HepG2 (cell line): ENCODE measurements at regions not wholly inside any gene's neighbourhood (a gene's known extent, or its start where the extent isn't known, plus 50 kb on each side); places are given as distances from the start of the nearest gene placed in this dataset.

Experiments used
- ATAC-seq: fragments of 200-7000 bp; cut with Tn5 transposase; 3 replicates; pipeline ENCODE4 v1.9.1; 2020; ENCODE audit warnings: mild to moderate bottlenecking, moderate library complexity
- BruUV-seq: library from RNA; stranded (reverse); fragments of 400-500 nt; replicated peaks from 2 replicates; lab custom pipeline; 2021; lab: Mats Ljungman, UMichigan
- CTCF ChIA-PET: fragments of 300-600 bp; formaldehyde crosslinking; extraction: SDS; loops from one replicate; lab custom pipeline; 2021; ENCODE audit warnings: low total read pairs, inconsistent platforms, low intra/inter-chr PET ratio; lab: Yijun Ruan, JAX
- POLR2A ChIA-PET: fragments of 350-600 bp; sonication (Branson Sonifier 250); formaldehyde crosslinking; loops from one replicate; lab custom pipeline; 2020; ENCODE audit warnings: antibody characterized with exemption, inconsistent platforms; lab: Yijun Ruan, JAX
- DNase-seq: peaks from one replicate; pipeline ENCODE4 v3.0.0-alpha.2; 2015; ENCODE audit warnings: low spot score
- FAIRE-seq: peaks from 3 replicates; lab custom pipeline; 2011; peaks lifted over from hg19 to GRCh38; lab: Jason Lieb, UNC
- H2AFZ ChIP-seq: one replicate; pipeline ENCODE4 v1.6.1; 2011; ENCODE audit warnings: low read length, inconsistent platforms
- H3K27ac ChIP-seq: fragments of 300-600 bp; 3 replicates; pipeline ENCODE4 v1.8.0; 2011; ENCODE audit warnings: mixed run types, mild to moderate bottlenecking, mixed read lengths, low read length, inconsistent platforms; ENCODE audit not compliant: insufficient read depth; ENCODE audit errors: extremely low read length
- H3K27me3 ChIP-seq, 2 experiments: fragments of 200-600 bp in 1 of 2; 2 replicates in 1 of 2; 3 replicates in 1 of 2; pipeline versions ENCODE4 v1.6.0 to v1.8.0; 2011; ENCODE audit warnings: low read length in 2 of 2, mild to moderate bottlenecking in 2 of 2, moderate library complexity in 2 of 2, inconsistent platforms in 1 of 2; ENCODE audit not compliant: insufficient read depth in 2 of 2, control insufficient read depth in 1 of 2
- H3K36me3 ChIP-seq, 2 experiments: fragments of 200-600 bp in 1 of 2; replicated peaks in 1 of 2; 2 replicates in 1 of 2; 3 replicates in 1 of 2; pipeline versions ENCODE4 v1.5.1 to v1.8.0; 2011; ENCODE audit warnings: low read length in 2 of 2, inconsistent platforms in 1 of 2; ENCODE audit not compliant: insufficient read depth in 2 of 2, control insufficient read depth in 1 of 2
- H3K4me1 ChIP-seq: 2 replicates; pipeline ENCODE4 v1.5.1; 2012; ENCODE audit warnings: low read length, inconsistent platforms; ENCODE audit not compliant: insufficient read depth
- H3K4me2 ChIP-seq: 2 replicates; pipeline ENCODE4 v1.6.0; 2011; ENCODE audit warnings: low read depth, low read length, inconsistent platforms
- H3K4me3 ChIP-seq, 3 experiments: fragments of 200-600 bp in 1 of 3; sonication (generic), shearing (Covaris generic) in 1 of 3; replicated peaks in 1 of 3; 2 replicates each; pipeline ENCODE4 v1.5.1; 2011 to 2016; ENCODE audit warnings: low read length in 3 of 3, inconsistent platforms in 2 of 3, low read depth in 2 of 3, mild to moderate bottlenecking in 2 of 3, control low read depth in 1 of 3, mixed read lengths in 1 of 3; ENCODE audit not compliant: insufficient read depth in 1 of 3
- H3K79me2 ChIP-seq: one replicate; pipeline ENCODE4 v1.6.1; 2011; ENCODE audit warnings: low read length, inconsistent platforms; ENCODE audit not compliant: insufficient read depth
- H3K9ac ChIP-seq: 2 replicates; pipeline ENCODE4 v1.6.0; 2011; ENCODE audit warnings: mild to moderate bottlenecking, low read depth, low read length, inconsistent platforms; ENCODE audit not compliant: insufficient read depth
- H3K9me3 ChIP-seq: 2 replicates; pipeline ENCODE4 v1.5.1; 2012; ENCODE audit warnings: mild to moderate bottlenecking, low read length
- H4K20me1 ChIP-seq: 2 replicates; pipeline ENCODE4 v1.6.0; 2011; ENCODE audit warnings: inconsistent platforms, mild to moderate bottlenecking, low read length, moderate library complexity; ENCODE audit not compliant: insufficient read depth
- ELF1 ChIP-seq: sonication (generic); formaldehyde crosslinking; IDR thresholded peaks from 2 replicates; pipeline ENCODE4 v1.4.0; 2020; ENCODE audit warnings: missing genetic modification reagents
- KAT7 ChIP-seq: IDR thresholded peaks from 2 replicates; pipeline ENCODE4 v1.6.1; 2018; ENCODE audit warnings: borderline replicate concordance, missing compliant biosample characterization
- TAF15 ChIP-seq: fragments of 200-400 bp; formaldehyde crosslinking; IDR thresholded peaks from one replicate; pipeline ENCODE4 v1.6.1; 2018; ENCODE audit warnings: mild to moderate bottlenecking, low read depth, low read length; ENCODE audit not compliant: poor library complexity, severe bottlenecking
- TRIM24 ChIP-seq: sonication (generic); formaldehyde crosslinking; IDR thresholded peaks from 2 replicates; pipeline ENCODE4 v1.8.0; 2022; ENCODE audit warnings: mild to moderate bottlenecking, missing genetic modification reagents
- WGBS: methylation state at CpG from one replicate; pipeline ENCODE4 v1.1.6; 2017; ENCODE audit warnings: low lambda C conversion rate; 5-methylcytosine and 5-hydroxymethylcytosine counted together
- in situ Hi-C: cut with HindIII; loops from 2 replicates; pipeline ENCODE4 v1.10.0; 2017; ENCODE audit warnings: low pct_unique_long_range_greater_than_20kb; ENCODE audit not compliant: extremely low pct_ligation_motif_present
- intact Hi-C: fragments of 100-400 bp; cut with micrococcal nuclease; formaldehyde crosslinking; loops from one replicate; pipeline ENCODE4 v1.10.0; 2022; ENCODE audit not compliant: unreplicated experiment
- TF ChIP-seq, protein P1 (sequence below): sonication (generic); formaldehyde crosslinking; conservative IDR thresholded peaks from 2 replicates; pipeline ENCODE4 v1.4.0; 2020; ENCODE audit warnings: mild to moderate bottlenecking, missing genetic modification reagents, moderate library complexity
- TF ChIP-seq, protein P2 (sequence below): sonication (generic); formaldehyde crosslinking; IDR thresholded peaks from 2 replicates; pipeline ENCODE4 v1.5.0; 2020; ENCODE audit warnings: missing genetic modification reagents

- intact Hi-C loops, result no loop called here
- Histone ChIP-seq H3K4me2 (no peak overlapping the region), H3K4me1 (no peaks in the 10 kb centered on the region; the same call in 1 of the 2 replicates), H3K4me3 (no peak overlapping the region), H3K36me3 (no peaks in the 10 kb centered on the region), H2AFZ (no peak overlapping the region), H3K9me3 (peaks cover 64% of the 10 kb centered on the region), H3K79me2 (no peaks in the 10 kb centered on the region), H3K27ac (no peak overlapping the region), H3K9ac (no peak overlapping the region), H4K20me1 (no peaks in the 10 kb centered on the region), H3K27me3 (no peaks in the 10 kb centered on the region)
- POLR2A ChIA-PET, result no interaction called here
- BruUV-seq, result no TSS peak
- FAIRE-seq (no peak), ATAC-seq (no peak), DNase-seq (no peak)
- TF ChIP-seq TRIM24, result no peak
- TF ChIP-seq, protein P1, sequence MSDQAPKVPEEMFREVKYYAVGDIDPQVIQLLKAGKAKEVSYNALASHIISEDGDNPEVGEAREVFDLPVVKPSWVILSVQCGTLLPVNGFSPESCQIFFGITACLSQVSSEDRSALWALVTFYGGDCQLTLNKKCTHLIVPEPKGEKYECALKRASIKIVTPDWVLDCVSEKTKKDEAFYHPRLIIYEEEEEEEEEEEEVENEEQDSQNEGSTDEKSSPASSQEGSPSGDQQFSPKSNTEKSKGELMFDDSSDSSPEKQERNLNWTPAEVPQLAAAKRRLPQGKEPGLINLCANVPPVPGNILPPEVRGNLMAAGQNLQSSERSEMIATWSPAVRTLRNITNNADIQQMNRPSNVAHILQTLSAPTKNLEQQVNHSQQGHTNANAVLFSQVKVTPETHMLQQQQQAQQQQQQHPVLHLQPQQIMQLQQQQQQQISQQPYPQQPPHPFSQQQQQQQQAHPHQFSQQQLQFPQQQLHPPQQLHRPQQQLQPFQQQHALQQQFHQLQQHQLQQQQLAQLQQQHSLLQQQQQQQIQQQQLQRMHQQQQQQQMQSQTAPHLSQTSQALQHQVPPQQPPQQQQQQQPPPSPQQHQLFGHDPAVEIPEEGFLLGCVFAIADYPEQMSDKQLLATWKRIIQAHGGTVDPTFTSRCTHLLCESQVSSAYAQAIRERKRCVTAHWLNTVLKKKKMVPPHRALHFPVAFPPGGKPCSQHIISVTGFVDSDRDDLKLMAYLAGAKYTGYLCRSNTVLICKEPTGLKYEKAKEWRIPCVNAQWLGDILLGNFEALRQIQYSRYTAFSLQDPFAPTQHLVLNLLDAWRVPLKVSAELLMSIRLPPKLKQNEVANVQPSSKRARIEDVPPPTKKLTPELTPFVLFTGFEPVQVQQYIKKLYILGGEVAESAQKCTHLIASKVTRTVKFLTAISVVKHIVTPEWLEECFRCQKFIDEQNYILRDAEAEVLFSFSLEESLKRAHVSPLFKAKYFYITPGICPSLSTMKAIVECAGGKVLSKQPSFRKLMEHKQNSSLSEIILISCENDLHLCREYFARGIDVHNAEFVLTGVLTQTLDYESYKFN (CRISPR knock-in tag), result no peak
- no peak for TF ChIP-seq ELF1 (CRISPR knock-in tag)
- TF ChIP-seq KAT7 (CRISPR knock-in tag), result no peak
- TF ChIP-seq TAF15, result no peak
- TF ChIP-seq, protein P2, sequence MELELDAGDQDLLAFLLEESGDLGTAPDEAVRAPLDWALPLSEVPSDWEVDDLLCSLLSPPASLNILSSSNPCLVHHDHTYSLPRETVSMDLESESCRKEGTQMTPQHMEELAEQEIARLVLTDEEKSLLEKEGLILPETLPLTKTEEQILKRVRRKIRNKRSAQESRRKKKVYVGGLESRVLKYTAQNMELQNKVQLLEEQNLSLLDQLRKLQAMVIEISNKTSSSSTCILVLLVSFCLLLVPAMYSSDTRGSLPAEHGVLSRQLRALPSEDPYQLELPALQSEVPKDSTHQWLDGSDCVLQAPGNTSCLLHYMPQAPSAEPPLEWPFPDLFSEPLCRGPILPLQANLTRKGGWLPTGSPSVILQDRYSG (CRISPR knock-in tag), result no peak
- in situ Hi-C loops, result no loop called here
- WGBS, result 86% methylated on average over 1 of the region's 1 CpG
- CTCF ChIA-PET, result no interaction called here
Measured at GRCh38 chr5:13249854-13250253, 694.6 kb downstream of the DNAH5 start.
